HEK293 (cell line): ENCODE measurements at regions not wholly inside any gene's neighbourhood (a gene's known extent, or its start where the extent isn't known, plus 50 kb on each side); places are given as distances from the start of the nearest gene placed in this dataset.

Source experiments
- CTCF ChIA-PET: fragments of 350-600 bp; formaldehyde crosslinking; extraction: SDS; loops from one replicate; lab custom pipeline; 2021; ENCODE audit warnings: antibody characterized with exemption; lab: Yijun Ruan, JAX
- POLR2A ChIA-PET: fragments of 300-600 bp; formaldehyde crosslinking; extraction: SDS; loops from one replicate; lab custom pipeline; 2020; ENCODE audit warnings: antibody characterized with exemption, inconsistent platforms; lab: Yijun Ruan, JAX
- H3K27ac ChIP-seq: fragments of 200-500 bp; sonication (Bioruptor generic); 2 replicates; pipeline ENCODE4 v1.5.1; 2014; ENCODE audit warnings: low read depth, low read length, control low read depth, inconsistent platforms; ENCODE audit errors: extremely low read depth
- H3K36me3 ChIP-seq, 2 experiments: fragments of 200-500 bp in 1 of 2; sonication (Bioruptor generic) in 1 of 2; 1 replicate in 1 of 2; 2 replicates in 1 of 2; pipeline ENCODE4 v1.5.1; 2014 to 2017; ENCODE audit warnings: inconsistent platforms in 2 of 2, low read length in 2 of 2; ENCODE audit not compliant: control insufficient read depth in 2 of 2, insufficient read depth in 1 of 2
- H3K4me1 ChIP-seq: fragments of 200-500 bp; sonication (Bioruptor generic); 2 replicates; pipeline ENCODE4 v1.5.1; 2014; ENCODE audit warnings: mild to moderate bottlenecking, low read length, inconsistent platforms; ENCODE audit not compliant: control insufficient read depth, insufficient read depth
- H3K4me3 ChIP-seq: 2 replicates; pipeline ENCODE4 v1.5.1; 2011; ENCODE audit warnings: low read depth, mild to moderate bottlenecking, control low read depth, low read length, moderate library complexity
- H3K9me3 ChIP-seq: fragments of 200-500 bp; sonication (Bioruptor generic); 2 replicates; pipeline ENCODE4 v1.5.1; 2014; ENCODE audit warnings: low read depth, low read length, inconsistent platforms; ENCODE audit not compliant: control insufficient read depth, insufficient read depth
- BCL11A ChIP-seq: fragments of 450-650 bp; formaldehyde crosslinking; IDR thresholded peaks from 2 replicates; pipeline ENCODE4 v1.5.1; 2016; ENCODE audit warnings: low read depth, missing biosample characterization, missing genetic modification characterization
- KLF9 ChIP-seq: fragments of 450-650 bp; formaldehyde crosslinking; IDR thresholded peaks from 2 replicates; pipeline ENCODE4 v1.5.1; 2016; ENCODE audit warnings: missing biosample characterization, missing genetic modification characterization, low read depth
- REPIN1 ChIP-seq: fragments of 450-650 bp; formaldehyde crosslinking; IDR thresholded peaks from 2 replicates; pipeline ENCODE4 v1.5.1; 2017; ENCODE audit warnings: missing biosample characterization, missing genetic modification characterization, low read depth
- REST ChIP-seq: fragments of 450-650 bp; formaldehyde crosslinking; IDR thresholded peaks from 2 replicates; pipeline ENCODE4 v1.5.1; 2016; ENCODE audit warnings: missing biosample characterization, missing genetic modification characterization
- SP7 ChIP-seq: fragments of 450-650 bp; formaldehyde crosslinking; IDR thresholded peaks from 2 replicates; pipeline ENCODE4 v1.5.1; 2016; ENCODE audit warnings: missing biosample characterization, missing genetic modification characterization
- TCF7L2 ChIP-seq: IDR thresholded peaks from 2 replicates; pipeline ENCODE4 v1.6.1; 2011; ENCODE audit warnings: low read depth, mild to moderate bottlenecking, inconsistent platforms, low read length, moderate library complexity, borderline replicate concordance
- ZBTB6 ChIP-seq: fragments of 450-650 bp; formaldehyde crosslinking; IDR thresholded peaks from 2 replicates; pipeline ENCODE4 v1.5.1; 2017; ENCODE audit warnings: missing biosample characterization, missing genetic modification characterization
- ZNF26 ChIP-seq: fragments of 450-650 bp; formaldehyde crosslinking; IDR thresholded peaks from 2 replicates; pipeline ENCODE4 v1.5.1; 2016; ENCODE audit warnings: missing biosample characterization, missing genetic modification characterization
- ZNF335 ChIP-seq: fragments of 450-650 bp; formaldehyde crosslinking; conservative IDR thresholded peaks from 2 replicates; pipeline ENCODE4 v1.5.1; 2016; ENCODE audit warnings: missing biosample characterization, missing genetic modification characterization
- ZNF37A ChIP-seq: fragments of 450-650 bp; IDR thresholded peaks from 2 replicates; pipeline ENCODE4 v1.5.1; 2018; ENCODE audit warnings: missing biosample characterization, missing genetic modification characterization
- ZNF391 ChIP-seq: fragments of 450-650 bp; formaldehyde crosslinking; IDR thresholded peaks from 2 replicates; pipeline ENCODE4 v1.5.1; 2016; ENCODE audit warnings: low read depth, missing biosample characterization, missing genetic modification characterization, borderline replicate concordance
- ZNF510 ChIP-seq: fragments of 450-650 bp; formaldehyde crosslinking; IDR thresholded peaks from 2 replicates; pipeline ENCODE4 v1.5.1; 2018; ENCODE audit warnings: mild to moderate bottlenecking, missing genetic modification characterization, missing biosample characterization; ENCODE audit not compliant: insufficient replicate concordance
- ZNF580 ChIP-seq: fragments of 450-650 bp; formaldehyde crosslinking; IDR thresholded peaks from 2 replicates; pipeline ENCODE4 v1.5.1; 2016; ENCODE audit warnings: missing biosample characterization, missing genetic modification characterization
- ZNF692 ChIP-seq: fragments of 450-650 bp; formaldehyde crosslinking; IDR thresholded peaks from 2 replicates; pipeline ENCODE4 v1.5.1; 2016; ENCODE audit warnings: missing biosample characterization, missing genetic modification characterization
- ZNF707 ChIP-seq: fragments of 450-650 bp; formaldehyde crosslinking; IDR thresholded peaks from 2 replicates; pipeline ENCODE4 v1.5.1; 2016; ENCODE audit warnings: missing biosample characterization, missing genetic modification characterization
- ZNF776 ChIP-seq: fragments of 450-650 bp; formaldehyde crosslinking; IDR thresholded peaks from 2 replicates; pipeline ENCODE4 v1.5.0; 2017; ENCODE audit warnings: missing biosample characterization, missing genetic modification characterization, borderline replicate concordance
- TF ChIP-seq, protein P1 (sequence below): fragments of 450-650 bp; formaldehyde crosslinking; IDR thresholded peaks from 2 replicates; pipeline ENCODE4 v1.5.1; 2016; ENCODE audit warnings: missing biosample characterization, missing genetic modification characterization
- TF ChIP-seq, protein P2 (sequence below): fragments of 450-650 bp; formaldehyde crosslinking; IDR thresholded peaks from 2 replicates; pipeline ENCODE4 v1.5.1; 2016; ENCODE audit warnings: missing biosample characterization, missing genetic modification characterization, low read depth

- TF ChIP-seq REPIN1 (tag by site-specific recombination): no peak
- no peak for TF ChIP-seq ZNF510 (tag by site-specific recombination)
- no peak for TF ChIP-seq KLF9 (tag by site-specific recombination)
- TF ChIP-seq ZNF776 (tag by site-specific recombination): no peak
- no peak for TF ChIP-seq BCL11A
Measured at GRCh38 chr1:13952985-13953384, 253.0 kb downstream of the PRDM2 start (continued).

- Histone ChIP-seq H3K36me3 (no peaks in the 10 kb centered on the region), H3K9me3 (no peaks in the 10 kb centered on the region), H3K4me1 (no peaks in the 10 kb centered on the region; the same call in 1 of the 2 replicates), H3K4me3 (no peak overlapping the region), H3K27ac (no peak overlapping the region)
- POLR2A ChIA-PET: no interaction called here
- CTCF ChIA-PET: interaction anchor here (0.6 to 1.1 kb wide), 2 partner anchors 9 to 157 kb away, joined by 3 read pairs; no protein-coding TSS in a partner anchor
- TF ChIP-seq, protein P1, sequence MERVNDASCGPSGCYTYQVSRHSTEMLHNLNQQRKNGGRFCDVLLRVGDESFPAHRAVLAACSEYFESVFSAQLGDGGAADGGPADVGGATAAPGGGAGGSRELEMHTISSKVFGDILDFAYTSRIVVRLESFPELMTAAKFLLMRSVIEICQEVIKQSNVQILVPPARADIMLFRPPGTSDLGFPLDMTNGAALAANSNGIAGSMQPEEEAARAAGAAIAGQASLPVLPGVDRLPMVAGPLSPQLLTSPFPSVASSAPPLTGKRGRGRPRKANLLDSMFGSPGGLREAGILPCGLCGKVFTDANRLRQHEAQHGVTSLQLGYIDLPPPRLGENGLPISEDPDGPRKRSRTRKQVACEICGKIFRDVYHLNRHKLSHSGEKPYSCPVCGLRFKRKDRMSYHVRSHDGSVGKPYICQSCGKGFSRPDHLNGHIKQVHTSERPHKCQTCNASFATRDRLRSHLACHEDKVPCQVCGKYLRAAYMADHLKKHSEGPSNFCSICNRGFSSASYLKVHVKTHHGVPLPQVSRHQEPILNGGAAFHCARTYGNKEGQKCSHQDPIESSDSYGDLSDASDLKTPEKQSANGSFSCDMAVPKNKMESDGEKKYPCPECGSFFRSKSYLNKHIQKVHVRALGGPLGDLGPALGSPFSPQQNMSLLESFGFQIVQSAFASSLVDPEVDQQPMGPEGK: no peak
- TF ChIP-seq REST (tag by site-specific recombination): no peak
- TF ChIP-seq ZNF580: no peak
- no peak for TF ChIP-seq ZNF707 (tag by site-specific recombination)
- TF ChIP-seq, protein P2, sequence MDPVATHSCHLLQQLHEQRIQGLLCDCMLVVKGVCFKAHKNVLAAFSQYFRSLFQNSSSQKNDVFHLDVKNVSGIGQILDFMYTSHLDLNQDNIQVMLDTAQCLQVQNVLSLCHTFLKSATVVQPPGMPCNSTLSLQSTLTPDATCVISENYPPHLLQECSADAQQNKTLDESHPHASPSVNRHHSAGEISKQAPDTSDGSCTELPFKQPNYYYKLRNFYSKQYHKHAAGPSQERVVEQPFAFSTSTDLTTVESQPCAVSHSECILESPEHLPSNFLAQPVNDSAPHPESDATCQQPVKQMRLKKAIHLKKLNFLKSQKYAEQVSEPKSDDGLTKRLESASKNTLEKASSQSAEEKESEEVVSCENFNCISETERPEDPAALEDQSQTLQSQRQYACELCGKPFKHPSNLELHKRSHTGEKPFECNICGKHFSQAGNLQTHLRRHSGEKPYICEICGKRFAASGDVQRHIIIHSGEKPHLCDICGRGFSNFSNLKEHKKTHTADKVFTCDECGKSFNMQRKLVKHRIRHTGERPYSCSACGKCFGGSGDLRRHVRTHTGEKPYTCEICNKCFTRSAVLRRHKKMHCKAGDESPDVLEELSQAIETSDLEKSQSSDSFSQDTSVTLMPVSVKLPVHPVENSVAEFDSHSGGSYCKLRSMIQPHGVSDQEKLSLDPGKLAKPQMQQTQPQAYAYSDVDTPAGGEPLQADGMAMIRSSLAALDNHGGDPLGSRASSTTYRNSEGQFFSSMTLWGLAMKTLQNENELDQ (tag by site-specific recombination): no peak
- TF ChIP-seq TCF7L2: no peak
- no peak for TF ChIP-seq ZNF335 (tag by site-specific recombination)
- TF ChIP-seq ZNF391 (tag by site-specific recombination): no peak
- no peak for TF ChIP-seq ZNF692 (tag by site-specific recombination)
- TF ChIP-seq ZBTB6 (tag by site-specific recombination): no peak
- TF ChIP-seq SP7 (tag by site-specific recombination): no peak
- no peak for TF ChIP-seq ZNF26 (tag by site-specific recombination)
- no peak for TF ChIP-seq ZNF37A (tag by site-specific recombination)
Measured at GRCh38 chr1:13956393-13956792, 256.4 kb downstream of the PRDM2 start.
